Mesothelial cell of epicardium (in vitro differentiated cells): ENCODE measurements at regions not wholly inside any gene's neighbourhood (a gene's known extent, or its start where the extent isn't known, plus 50 kb on each side); places are given as distances from the start of the nearest gene placed in this dataset.
A peak's percentile ranks its signal among the peaks of the same experiment; 100 is the strongest.

Experiments
- DNase-seq, 2 experiments: peaks; one replicate each; pipeline ENCODE4 v3.0.0; 2021; ENCODE audit warnings: low spot score in 2 of 2; ENCODE audit not compliant: unreplicated experiment in 2 of 2
- H3K27ac Mint-ChIP-seq: 2 replicates; pipeline ENCODE4 v1.8.0; 2021; ENCODE audit warnings: mixed read lengths
- H3K27me3 Mint-ChIP-seq: 2 replicates; pipeline ENCODE4 v1.8.0; 2021; ENCODE audit warnings: low read depth, mixed read lengths
- H3K36me3 Mint-ChIP-seq: 2 replicates; pipeline ENCODE4 v1.8.0; 2021; ENCODE audit warnings: mixed read lengths
- H3K4me1 Mint-ChIP-seq: 2 replicates; pipeline ENCODE4 v1.8.0; 2021; ENCODE audit warnings: mixed read lengths
- H3K4me3 Mint-ChIP-seq: 2 replicates; pipeline ENCODE4 v1.8.0; 2021; ENCODE audit warnings: mild to moderate bottlenecking, moderate library complexity, mixed read lengths
- H3K9me3 Mint-ChIP-seq: 2 replicates; pipeline ENCODE4 v1.8.0; 2021; ENCODE audit warnings: mixed read lengths
- TF ChIP-seq, protein P1 (sequence below): fragments of 200-600 bp; sonication (generic); IDR thresholded peaks from one replicate; pipeline ENCODE4 v1.5.0; 2021; ENCODE audit warnings: antibody characterized with exemption; ENCODE audit not compliant: unreplicated experiment

GRCh38 chr15:93162560-93162959 lies 73.5 kb upstream of the RGMA start:
- no peaks in the 10 kb centered on the region for H3K4me1 Mint-ChIP-seq
- H3K36me3 Mint-ChIP-seq, result no peaks in the 10 kb centered on the region
- H3K9me3 Mint-ChIP-seq, result no peaks in the 10 kb centered on the region
- no peak overlapping the region for H3K27ac Mint-ChIP-seq
- TF ChIP-seq, protein P1, sequence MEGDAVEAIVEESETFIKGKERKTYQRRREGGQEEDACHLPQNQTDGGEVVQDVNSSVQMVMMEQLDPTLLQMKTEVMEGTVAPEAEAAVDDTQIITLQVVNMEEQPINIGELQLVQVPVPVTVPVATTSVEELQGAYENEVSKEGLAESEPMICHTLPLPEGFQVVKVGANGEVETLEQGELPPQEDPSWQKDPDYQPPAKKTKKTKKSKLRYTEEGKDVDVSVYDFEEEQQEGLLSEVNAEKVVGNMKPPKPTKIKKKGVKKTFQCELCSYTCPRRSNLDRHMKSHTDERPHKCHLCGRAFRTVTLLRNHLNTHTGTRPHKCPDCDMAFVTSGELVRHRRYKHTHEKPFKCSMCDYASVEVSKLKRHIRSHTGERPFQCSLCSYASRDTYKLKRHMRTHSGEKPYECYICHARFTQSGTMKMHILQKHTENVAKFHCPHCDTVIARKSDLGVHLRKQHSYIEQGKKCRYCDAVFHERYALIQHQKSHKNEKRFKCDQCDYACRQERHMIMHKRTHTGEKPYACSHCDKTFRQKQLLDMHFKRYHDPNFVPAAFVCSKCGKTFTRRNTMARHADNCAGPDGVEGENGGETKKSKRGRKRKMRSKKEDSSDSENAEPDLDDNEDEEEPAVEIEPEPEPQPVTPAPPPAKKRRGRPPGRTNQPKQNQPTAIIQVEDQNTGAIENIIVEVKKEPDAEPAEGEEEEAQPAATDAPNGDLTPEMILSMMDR, result no peak
- no peak for DNase-seq
- H3K4me3 Mint-ChIP-seq, result no peak overlapping the region
- peaks cover 46% of the 10 kb centered on the region for H3K27me3 Mint-ChIP-seq

- Mint-ChIP-seq H3K27ac (no peak overlapping the region), H3K4me1 (no peaks in the 10 kb centered on the region), H3K27me3 (peaks cover 29% of the 10 kb centered on the region), H3K4me3 (no peak overlapping the region), H3K36me3 (peaks cover 1% of the 10 kb centered on the region), H3K9me3 (peaks cover 4% of the 10 kb centered on the region)
- no peak for DNase-seq
- TF ChIP-seq, protein P1, result no peak
These were observed 70.9 kb upstream of the RGMA start for GRCh38 chr15:93159930-93160329.

DNA sequence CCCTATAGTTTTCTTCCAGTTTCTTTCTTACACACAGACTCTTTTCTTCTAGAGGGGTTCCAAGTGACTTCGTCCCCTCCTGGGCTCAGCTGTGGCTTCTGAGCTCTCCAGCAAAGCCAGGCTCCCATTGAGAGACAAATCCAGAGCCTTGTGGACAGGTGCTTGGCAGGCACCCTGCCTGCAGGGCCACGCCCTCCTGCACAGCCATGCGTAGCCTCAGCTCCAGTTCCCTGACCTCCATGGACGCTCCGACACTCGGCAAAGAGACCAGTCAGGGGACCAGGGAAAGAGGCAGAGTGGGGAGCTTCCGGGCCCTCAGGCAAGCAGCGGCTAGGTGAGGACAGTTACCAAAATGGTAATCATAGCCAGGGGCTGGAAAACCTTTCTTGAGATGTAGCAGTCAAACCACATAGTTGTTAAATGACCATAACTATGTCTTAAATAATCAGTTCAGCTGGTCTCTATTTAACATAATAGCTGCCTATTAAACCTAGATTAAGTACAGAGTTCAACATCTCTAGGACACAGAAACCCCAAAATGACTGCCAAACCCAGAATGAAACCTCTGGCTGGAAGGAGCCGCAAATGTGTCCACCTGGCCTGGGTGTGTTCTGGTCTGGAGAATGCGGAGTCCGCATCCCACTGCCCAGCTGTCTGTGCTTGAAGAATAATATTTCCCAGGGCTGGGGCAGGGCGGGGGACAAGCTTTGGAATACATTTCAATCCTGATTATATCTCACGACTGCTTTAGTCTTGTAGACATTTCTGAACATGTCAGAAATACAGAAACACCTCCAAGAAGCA lies 69.3 kb upstream of the RGMA start:
- H3K4me1 Mint-ChIP-seq, result no peaks in the 10 kb centered on the region
- no peak overlapping the region for H3K4me3 Mint-ChIP-seq
- peaks cover 4% of the 10 kb centered on the region for H3K9me3 Mint-ChIP-seq
- peaks cover 1% of the 10 kb centered on the region for H3K36me3 Mint-ChIP-seq
- peaks cover 19% of the 10 kb centered on the region for H3K27me3 Mint-ChIP-seq
- H3K27ac Mint-ChIP-seq, result no peak overlapping the region
- TF ChIP-seq, protein P1, result no peak
- DNase-seq, result no peak

- DNase-seq, result no peak
- Mint-ChIP-seq H3K27me3 (peaks cover 1% of the 10 kb centered on the region), H3K4me3 (no peak overlapping the region), H3K9me3 (peaks cover 4% of the 10 kb centered on the region), H3K4me1 (no peaks in the 10 kb centered on the region), H3K36me3 (peaks cover 1% of the 10 kb centered on the region), H3K27ac (no peak overlapping the region)
- TF ChIP-seq, protein P1, result no peak
These were observed 65.7 kb upstream of the RGMA start for GRCh38 chr15:93154666-93155065.

DNA sequence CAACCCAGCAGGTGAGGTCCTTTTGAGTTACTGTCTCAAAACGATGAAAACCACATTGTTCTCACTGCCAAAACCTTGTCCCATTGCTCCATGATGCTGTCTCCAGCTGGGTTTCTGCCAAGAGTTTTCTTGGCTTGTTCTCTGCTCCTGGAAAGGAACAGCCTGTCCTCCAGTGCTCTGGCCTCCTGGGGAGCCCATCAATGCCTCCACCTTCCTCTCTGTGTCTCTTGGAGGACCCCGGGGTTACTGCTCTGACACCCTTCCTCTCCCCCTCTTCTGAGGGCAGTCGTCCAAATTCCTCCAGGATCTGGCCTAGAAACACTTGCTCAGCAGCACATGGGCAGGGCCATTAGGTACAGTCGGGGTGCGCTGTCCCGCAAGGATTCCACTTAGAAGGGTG lies 63.9 kb upstream of the RGMA start:
- TF ChIP-seq, protein P1, result no peak
- Mint-ChIP-seq H3K36me3 (peaks cover 1% of the 10 kb centered on the region), H3K4me3 (no peak overlapping the region), H3K27me3 (peaks cover 3% of the 10 kb centered on the region), H3K9me3 (peaks cover 4% of the 10 kb centered on the region), H3K27ac (peak overlapping the region; percentile 3), H3K4me1 (no peaks in the 10 kb centered on the region)
- no peak for DNase-seq

DNA sequence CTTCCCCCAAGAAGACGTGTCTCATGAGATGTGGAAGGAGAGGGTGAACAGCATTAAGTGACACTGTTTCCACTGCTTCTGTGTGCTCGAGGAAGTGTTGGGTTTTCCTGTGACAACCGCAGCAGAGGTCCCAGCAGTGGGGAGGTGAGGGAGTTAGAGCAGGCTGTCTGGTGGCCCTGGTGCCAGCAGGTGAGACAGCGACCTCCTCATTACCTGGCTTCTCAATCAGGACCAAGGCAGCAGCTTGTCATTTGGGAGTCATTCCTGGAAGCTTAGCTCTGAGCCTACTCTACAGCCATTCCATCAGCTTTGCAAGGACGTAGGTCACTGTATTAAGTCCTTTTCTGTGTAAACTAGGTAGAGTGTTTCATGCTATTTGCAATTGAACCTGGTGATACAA lies 63.3 kb upstream of the RGMA start:
- no peak overlapping the region for H3K27ac Mint-ChIP-seq
- TF ChIP-seq, protein P1, result no peak
- H3K27me3 Mint-ChIP-seq, result peaks cover 6% of the 10 kb centered on the region
- H3K4me3 Mint-ChIP-seq, result no peak overlapping the region
- H3K9me3 Mint-ChIP-seq, result peaks cover 4% of the 10 kb centered on the region
- peaks cover 1% of the 10 kb centered on the region for H3K36me3 Mint-ChIP-seq
- no peaks in the 10 kb centered on the region for H3K4me1 Mint-ChIP-seq
- no peak for DNase-seq
